Activated naive CD4-positive, alpha-beta T cell treated with anti-CD3 and anti-CD28 coated beads for 36 hours (primary cell): ENCODE measurements at regions not wholly inside any gene's neighbourhood (a gene's known extent, or its start where the extent isn't known, plus 50 kb on each side); places are given as distances from the start of the nearest gene placed in this dataset.

Experiments
- CTCF ChIA-PET: fragments of 350-600 bp; sonication (Branson Sonifier 250); formaldehyde crosslinking; loops from one replicate; lab custom pipeline; 2021; ENCODE audit warnings: antibody characterized with exemption; lab: Charles Lee
- DNase-seq: peaks from one replicate; pipeline ENCODE4 v3.0.0-alpha.2; 2020
- H3K27ac Mint-ChIP-seq: one replicate; pipeline ENCODE4 v1.8.0; 2021; ENCODE audit warnings: mild to moderate bottlenecking, mixed read lengths
- H3K27me3 Mint-ChIP-seq: one replicate; pipeline ENCODE4 v1.8.0; 2021; ENCODE audit warnings: low read depth, mixed read lengths
- H3K36me3 Mint-ChIP-seq: one replicate; pipeline ENCODE4 v1.8.0; 2021; ENCODE audit warnings: low read depth, mixed read lengths
- H3K4me1 Mint-ChIP-seq: one replicate; pipeline ENCODE4 v1.8.0; 2021; ENCODE audit warnings: low read depth, mixed read lengths
- H3K4me3 Mint-ChIP-seq: one replicate; pipeline ENCODE4 v1.8.0; 2021; ENCODE audit warnings: mild to moderate bottlenecking, moderate library complexity, mixed read lengths
- H3K9me3 Mint-ChIP-seq: one replicate; pipeline ENCODE4 v1.8.0; 2021; ENCODE audit warnings: mixed read lengths
- intact Hi-C: fragments of 100-400 bp; cut with micrococcal nuclease; formaldehyde crosslinking; loops from one replicate; pipeline ENCODE4 v1.15.1; 2023

DNA sequence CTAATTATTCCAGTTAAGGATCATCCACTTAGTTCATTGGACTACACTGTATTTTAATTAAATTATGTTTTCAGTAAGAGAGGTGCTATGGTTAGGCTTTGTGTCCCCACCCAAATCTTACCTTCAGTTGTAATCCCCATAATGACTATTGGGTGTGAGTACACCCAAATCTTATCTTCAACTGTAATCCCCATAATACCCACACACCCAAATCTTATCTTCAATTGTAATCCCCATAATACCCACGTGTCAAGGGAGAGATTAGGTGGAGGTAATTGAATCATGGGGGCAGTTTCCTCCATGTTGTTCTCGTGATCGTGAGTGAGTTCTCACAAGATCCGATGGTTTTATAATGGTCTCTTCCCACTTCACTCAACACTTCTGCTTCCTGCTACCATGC lies 208.0 kb upstream of the PHACTR1 start:
- intact Hi-C loops = no loop called here
- DNase-seq = no peak
- Mint-ChIP-seq H3K4me1 (no peaks in the 10 kb centered on the region), H3K27me3 (peaks cover 5% of the 10 kb centered on the region), H3K27ac (no peak overlapping the region), H3K36me3 (no peaks in the 10 kb centered on the region), H3K9me3 (no peaks in the 10 kb centered on the region), H3K4me3 (no peak overlapping the region)
- CTCF ChIA-PET = no interaction called here

DNA sequence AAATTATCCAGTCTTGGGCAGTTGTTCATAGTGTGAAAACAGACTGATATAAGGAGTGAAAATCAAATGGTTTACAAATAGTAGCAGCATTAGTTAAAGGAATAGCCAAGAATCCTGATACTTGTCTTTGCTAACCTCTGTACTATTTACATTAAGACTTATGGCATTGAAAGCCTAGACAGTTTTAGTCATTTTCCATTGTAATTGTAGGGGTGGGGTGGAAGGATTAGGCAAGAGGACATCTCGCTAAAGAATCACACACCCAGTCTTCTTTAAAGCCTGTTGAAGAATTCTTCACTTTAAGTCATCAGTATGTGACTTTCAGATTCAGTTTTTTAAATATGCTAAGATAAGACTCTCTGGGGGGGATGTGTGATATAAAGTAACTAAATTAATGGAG lies 207.5 kb upstream of the PHACTR1 start:
- Mint-ChIP-seq H3K4me1 (no peaks in the 10 kb centered on the region), H3K27me3 (peaks cover 5% of the 10 kb centered on the region), H3K4me3 (no peak overlapping the region), H3K27ac (no peak overlapping the region), H3K36me3 (no peaks in the 10 kb centered on the region), H3K9me3 (no peaks in the 10 kb centered on the region)
- CTCF ChIA-PET = no interaction called here
- no peak for DNase-seq
- intact Hi-C loops = no loop called here

DNA sequence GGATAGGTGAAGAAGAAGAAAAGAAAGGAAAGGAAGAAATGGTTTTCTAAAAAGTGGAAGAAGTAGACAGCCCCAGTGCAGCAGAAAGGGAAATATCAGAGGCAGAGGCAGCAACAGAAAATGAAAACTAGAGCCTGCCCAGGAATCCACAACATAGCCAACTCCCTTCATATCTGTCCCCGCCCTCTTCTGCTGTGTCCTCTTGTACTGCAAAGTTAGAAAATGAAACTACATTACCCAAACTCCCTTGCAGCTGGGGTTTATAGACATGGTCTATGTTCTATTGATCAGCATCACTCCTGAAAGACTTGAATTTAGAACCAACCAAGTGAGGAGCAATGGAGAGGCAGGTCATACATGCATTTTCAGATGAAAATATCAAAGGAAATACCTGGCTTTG lies 200.5 kb upstream of the PHACTR1 start:
- Mint-ChIP-seq H3K27ac (no peak overlapping the region), H3K36me3 (no peaks in the 10 kb centered on the region)
- CTCF ChIA-PET = no interaction called here

DNA sequence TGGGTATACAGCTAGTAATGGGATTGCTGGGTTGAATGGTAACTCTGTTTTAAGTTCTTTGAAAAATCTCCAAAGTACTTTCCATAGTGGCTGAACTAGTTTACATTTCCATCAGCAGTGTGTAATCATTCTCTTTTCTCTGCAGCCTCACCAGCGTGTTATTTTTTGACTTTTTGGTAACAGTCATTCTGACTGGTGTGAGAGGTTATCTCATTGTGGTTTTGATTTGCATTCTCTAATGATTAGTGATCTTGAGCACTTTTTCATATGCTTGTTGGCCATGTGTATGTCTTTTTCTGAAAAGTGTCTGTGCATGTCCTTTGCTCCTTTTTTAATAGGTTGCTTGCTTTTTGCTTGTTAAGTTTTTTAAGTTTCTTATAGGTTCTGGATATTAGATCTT lies 194.2 kb upstream of the PHACTR1 start:
- H3K9me3 Mint-ChIP-seq = no peaks in the 10 kb centered on the region
- peaks cover 15% of the 10 kb centered on the region for H3K27me3 Mint-ChIP-seq
- no peak overlapping the region for H3K4me3 Mint-ChIP-seq
- no peak for DNase-seq
- intact Hi-C loops = no loop called here
- H3K27ac Mint-ChIP-seq = no peak overlapping the region
- CTCF ChIA-PET = no interaction called here
- no peaks in the 10 kb centered on the region for H3K4me1 Mint-ChIP-seq
- no peaks in the 10 kb centered on the region for H3K36me3 Mint-ChIP-seq

More for the DNA sequence above, 200.5 kb upstream of the PHACTR1 start:
- H3K4me3 Mint-ChIP-seq = no peak overlapping the region
- DNase-seq = no peak
- no peaks in the 10 kb centered on the region for H3K4me1 Mint-ChIP-seq
- peaks cover 1% of the 10 kb centered on the region for H3K27me3 Mint-ChIP-seq
- no peaks in the 10 kb centered on the region for H3K9me3 Mint-ChIP-seq
- intact Hi-C loops = no loop called here

DNA sequence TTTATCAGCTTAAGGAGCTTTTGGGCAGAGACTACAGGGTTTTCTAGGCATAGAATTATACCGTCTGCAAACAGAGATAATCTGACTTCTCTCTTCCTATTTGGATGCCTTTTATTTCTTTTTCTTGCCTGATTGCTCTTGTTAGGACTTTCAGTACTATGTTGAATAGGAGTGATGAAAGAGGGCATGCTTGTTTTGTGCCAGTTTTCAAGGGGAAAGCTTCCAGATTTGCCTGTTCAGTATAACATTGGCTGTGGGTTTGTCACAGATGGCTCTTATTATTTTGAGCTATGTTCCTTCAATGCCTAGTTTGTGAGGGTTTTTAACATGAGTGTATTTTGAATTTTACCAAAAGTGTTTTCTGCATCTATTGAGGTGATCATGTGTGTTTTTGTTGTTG lies 192.8 kb upstream of the PHACTR1 start:
- H3K4me3 Mint-ChIP-seq = no peak overlapping the region
- intact Hi-C loops = no loop called here
- no peak overlapping the region for H3K27ac Mint-ChIP-seq
- DNase-seq = no peak
- H3K36me3 Mint-ChIP-seq = no peaks in the 10 kb centered on the region
- no peaks in the 10 kb centered on the region for H3K9me3 Mint-ChIP-seq
- CTCF ChIA-PET = no interaction called here
- H3K27me3 Mint-ChIP-seq = peaks cover 15% of the 10 kb centered on the region
- no peaks in the 10 kb centered on the region for H3K4me1 Mint-ChIP-seq

DNA sequence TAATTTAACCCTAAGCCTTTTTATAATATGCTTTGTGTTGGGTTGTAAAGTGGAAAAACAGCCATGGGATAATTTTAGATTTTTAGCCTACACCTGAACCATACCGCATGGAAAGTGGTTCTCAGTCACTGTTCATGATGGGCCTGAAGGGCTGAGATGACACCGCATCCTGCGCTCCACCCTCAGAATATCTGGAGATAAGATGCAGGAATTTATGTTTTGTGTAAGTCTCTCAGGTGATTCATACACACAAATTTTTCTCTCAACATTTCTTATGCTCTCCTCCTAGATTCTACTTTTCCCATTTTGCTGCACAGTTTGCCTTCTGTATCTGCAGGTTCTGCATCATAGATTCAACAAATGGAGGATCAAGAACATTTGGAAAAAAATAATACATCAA lies 191.3 kb upstream of the PHACTR1 start:
- Mint-ChIP-seq H3K9me3 (no peaks in the 10 kb centered on the region), H3K4me1 (no peaks in the 10 kb centered on the region), H3K27ac (no peak overlapping the region), H3K36me3 (no peaks in the 10 kb centered on the region), H3K27me3 (peaks cover 15% of the 10 kb centered on the region), H3K4me3 (no peak overlapping the region)
- intact Hi-C loops = no loop called here
- CTCF ChIA-PET = no interaction called here
- no peak for DNase-seq

DNA sequence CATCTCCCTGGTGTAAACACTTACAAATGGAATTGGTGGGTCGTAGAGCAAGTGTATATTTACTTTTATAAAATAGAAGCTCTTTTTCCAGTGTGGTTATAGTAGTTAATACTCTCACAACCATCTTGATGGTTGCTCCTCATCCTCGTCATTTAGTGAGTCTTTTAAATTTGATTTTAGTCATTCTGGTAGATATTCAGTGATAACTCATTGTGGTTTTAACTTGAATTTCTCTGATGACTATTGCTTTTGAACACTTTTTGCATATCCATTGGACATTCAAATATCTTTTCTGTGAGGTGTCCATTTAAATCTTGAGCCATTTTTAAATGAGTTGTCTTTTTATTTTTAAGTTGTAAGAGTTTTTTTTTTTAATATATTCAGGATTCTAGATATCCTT lies 189.2 kb upstream of the PHACTR1 start:
- H3K27ac Mint-ChIP-seq = no peak overlapping the region
- H3K4me1 Mint-ChIP-seq = no peaks in the 10 kb centered on the region
- H3K36me3 Mint-ChIP-seq = no peaks in the 10 kb centered on the region
- no peak overlapping the region for H3K4me3 Mint-ChIP-seq
- intact Hi-C loops = no loop called here
- no peaks in the 10 kb centered on the region for H3K9me3 Mint-ChIP-seq
- CTCF ChIA-PET = no interaction called here
- H3K27me3 Mint-ChIP-seq = peaks cover 13% of the 10 kb centered on the region
- no peak for DNase-seq

DNA sequence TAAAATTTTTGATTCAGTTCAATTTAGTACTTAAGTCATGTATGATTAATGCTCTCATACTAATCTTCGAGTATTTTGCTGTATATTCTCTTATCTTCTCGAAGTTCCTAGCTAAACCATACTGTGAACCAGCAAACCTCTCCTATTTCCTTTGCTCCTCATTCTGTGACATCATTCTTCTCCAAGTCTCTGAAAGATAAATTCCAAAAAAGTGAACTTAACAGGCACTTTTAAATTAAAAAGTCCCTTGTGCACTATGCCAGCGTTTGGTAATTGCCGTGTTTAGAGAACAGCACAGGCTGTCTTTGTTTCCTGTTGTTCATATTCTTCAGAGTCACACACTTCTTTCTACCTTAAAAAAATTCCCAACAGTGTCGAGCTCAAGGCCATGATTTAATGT lies 188.4 kb upstream of the PHACTR1 start:
- CTCF ChIA-PET = no interaction called here
- no peak for DNase-seq
- Mint-ChIP-seq H3K9me3 (no peaks in the 10 kb centered on the region), H3K4me3 (no peak overlapping the region), H3K27me3 (peaks cover 13% of the 10 kb centered on the region), H3K36me3 (no peaks in the 10 kb centered on the region), H3K4me1 (no peaks in the 10 kb centered on the region), H3K27ac (no peak overlapping the region)
- intact Hi-C loops = no loop called here

DNA sequence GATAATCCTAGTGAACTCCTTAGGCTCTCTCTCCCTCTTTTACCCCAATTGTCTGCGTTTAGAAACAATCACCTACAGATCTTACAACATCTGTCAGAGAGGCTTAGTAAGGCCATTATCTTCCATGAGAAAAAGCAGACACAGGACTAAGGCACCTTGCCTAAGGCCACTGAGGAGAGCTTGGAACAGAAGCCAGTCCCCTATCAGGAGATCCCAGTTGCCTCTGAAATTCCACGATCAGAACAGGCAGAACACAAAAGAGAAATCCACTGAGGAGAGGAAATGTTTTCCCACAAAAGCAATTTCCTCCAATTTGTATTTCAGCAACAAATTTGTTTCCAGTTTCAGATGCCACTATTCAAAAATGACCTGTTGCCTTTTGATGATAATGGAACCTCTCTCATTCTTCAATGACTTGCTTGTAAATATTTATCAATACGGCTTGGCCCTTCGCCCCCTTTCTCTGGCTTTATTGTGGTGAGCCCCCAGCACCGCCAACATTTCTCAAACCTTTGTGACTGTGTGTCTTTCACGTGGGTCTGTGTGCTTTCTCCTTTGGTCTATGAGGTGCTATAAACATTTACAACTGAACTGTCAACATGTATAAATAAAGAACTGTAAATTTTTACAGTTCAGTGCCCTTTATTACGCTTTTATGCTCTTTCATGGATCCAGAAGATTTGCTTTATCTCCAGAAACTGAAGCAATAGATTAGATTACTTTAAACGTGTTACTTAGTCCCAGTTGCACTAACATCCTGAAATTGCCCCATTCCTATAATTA lies 187.8 kb upstream of the PHACTR1 start:
- CTCF ChIA-PET = no interaction called here
- no peak for DNase-seq
- peaks cover 11% of the 10 kb centered on the region for H3K27me3 Mint-ChIP-seq
- no peak overlapping the region for H3K27ac Mint-ChIP-seq
- no peaks in the 10 kb centered on the region for H3K36me3 Mint-ChIP-seq
- intact Hi-C loops = no loop called here
- H3K4me3 Mint-ChIP-seq = no peak overlapping the region
- H3K4me1 Mint-ChIP-seq = no peaks in the 10 kb centered on the region
- H3K9me3 Mint-ChIP-seq = no peaks in the 10 kb centered on the region

DNA sequence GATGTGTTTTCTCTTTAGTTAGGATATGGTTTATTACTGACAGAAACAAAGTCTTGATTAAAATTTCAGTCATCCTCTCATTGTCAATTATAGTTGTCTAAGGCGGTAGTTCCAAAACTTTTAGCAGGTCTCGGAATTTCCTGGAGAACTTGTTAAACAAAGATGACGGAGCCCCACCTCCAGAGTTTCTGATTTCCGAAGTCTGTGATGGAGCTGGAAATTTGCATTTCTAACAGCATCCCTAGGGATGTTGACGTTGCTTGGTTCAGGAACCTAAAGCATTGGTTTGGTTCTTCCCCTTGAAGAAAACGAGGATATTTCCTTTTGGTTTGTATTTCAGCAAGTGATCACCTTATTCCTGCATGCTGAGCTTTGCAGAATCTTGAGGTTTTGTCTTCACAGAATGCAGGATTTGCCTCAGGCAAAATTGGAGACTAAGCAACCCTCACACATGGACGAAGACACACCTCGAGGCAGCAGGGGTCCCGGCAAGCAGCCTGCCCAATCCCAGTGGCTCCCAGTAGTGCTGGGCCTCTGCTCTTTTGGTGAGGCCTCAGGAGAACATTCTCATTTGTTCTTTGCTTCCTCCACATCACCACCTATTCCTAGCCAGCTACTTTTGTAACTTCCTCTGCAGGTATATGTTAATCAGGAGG lies 187.1 kb upstream of the PHACTR1 start:
- no peaks in the 10 kb centered on the region for H3K9me3 Mint-ChIP-seq
- DNase-seq = no peak
- CTCF ChIA-PET = no interaction called here
- intact Hi-C loops = no loop called here
- H3K36me3 Mint-ChIP-seq = no peaks in the 10 kb centered on the region
- peaks cover 4% of the 10 kb centered on the region for H3K27me3 Mint-ChIP-seq
- no peaks in the 10 kb centered on the region for H3K4me1 Mint-ChIP-seq
- no peak overlapping the region for H3K27ac Mint-ChIP-seq
- H3K4me3 Mint-ChIP-seq = no peak overlapping the region

DNA sequence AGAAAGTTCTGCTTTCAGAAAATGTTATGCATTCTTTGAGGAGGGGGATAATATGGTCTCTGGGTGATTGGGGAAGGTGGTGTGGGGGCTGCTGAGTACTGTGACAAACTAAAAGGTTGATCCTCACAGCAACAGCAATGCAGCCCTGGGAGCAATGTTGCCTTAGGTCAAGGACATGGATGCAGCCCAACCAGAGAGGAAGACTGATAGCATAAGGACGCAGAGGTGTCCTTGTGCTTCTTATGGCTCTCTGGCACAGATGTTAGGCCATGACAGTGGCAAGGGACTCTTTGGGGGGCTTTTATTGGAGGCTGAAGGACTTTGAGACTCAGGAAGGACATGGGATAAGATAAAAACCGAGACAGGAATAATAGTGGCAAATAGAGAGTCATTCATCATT lies 186.2 kb upstream of the PHACTR1 start:
- DNase-seq = no peak
- Mint-ChIP-seq H3K27me3 (peaks cover 2% of the 10 kb centered on the region), H3K36me3 (no peaks in the 10 kb centered on the region), H3K4me3 (no peak overlapping the region), H3K9me3 (no peaks in the 10 kb centered on the region), H3K4me1 (no peaks in the 10 kb centered on the region), H3K27ac (no peak overlapping the region)
- intact Hi-C loops = no loop called here
- CTCF ChIA-PET = no interaction called here

DNA sequence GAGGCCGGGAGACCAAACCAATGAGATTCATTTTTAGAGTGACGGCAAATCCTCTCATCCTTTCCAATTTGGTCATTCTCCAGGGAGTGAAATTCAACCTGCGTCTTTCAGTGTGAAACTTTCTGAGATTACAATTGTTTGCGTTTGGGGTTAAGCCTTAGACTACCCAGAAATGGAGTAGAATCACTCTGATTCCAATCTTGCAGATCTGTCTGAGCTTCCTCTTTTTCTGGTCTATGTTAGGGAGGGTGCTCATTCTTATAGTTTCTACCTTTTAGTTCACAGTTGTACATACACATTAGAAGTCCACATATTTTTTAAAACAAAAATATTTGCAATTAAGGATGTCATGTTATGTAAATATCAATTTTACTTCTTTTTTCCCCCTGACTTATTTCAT lies 183.0 kb upstream of the PHACTR1 start:
- CTCF ChIA-PET = no interaction called here
- H3K27ac Mint-ChIP-seq = no peak overlapping the region
- no peaks in the 10 kb centered on the region for H3K36me3 Mint-ChIP-seq
- H3K9me3 Mint-ChIP-seq = no peaks in the 10 kb centered on the region
- intact Hi-C loops = no loop called here
- no peaks in the 10 kb centered on the region for H3K4me1 Mint-ChIP-seq
- DNase-seq = no peak
- H3K27me3 Mint-ChIP-seq = peaks cover 6% of the 10 kb centered on the region
- H3K4me3 Mint-ChIP-seq = no peak overlapping the region

DNA sequence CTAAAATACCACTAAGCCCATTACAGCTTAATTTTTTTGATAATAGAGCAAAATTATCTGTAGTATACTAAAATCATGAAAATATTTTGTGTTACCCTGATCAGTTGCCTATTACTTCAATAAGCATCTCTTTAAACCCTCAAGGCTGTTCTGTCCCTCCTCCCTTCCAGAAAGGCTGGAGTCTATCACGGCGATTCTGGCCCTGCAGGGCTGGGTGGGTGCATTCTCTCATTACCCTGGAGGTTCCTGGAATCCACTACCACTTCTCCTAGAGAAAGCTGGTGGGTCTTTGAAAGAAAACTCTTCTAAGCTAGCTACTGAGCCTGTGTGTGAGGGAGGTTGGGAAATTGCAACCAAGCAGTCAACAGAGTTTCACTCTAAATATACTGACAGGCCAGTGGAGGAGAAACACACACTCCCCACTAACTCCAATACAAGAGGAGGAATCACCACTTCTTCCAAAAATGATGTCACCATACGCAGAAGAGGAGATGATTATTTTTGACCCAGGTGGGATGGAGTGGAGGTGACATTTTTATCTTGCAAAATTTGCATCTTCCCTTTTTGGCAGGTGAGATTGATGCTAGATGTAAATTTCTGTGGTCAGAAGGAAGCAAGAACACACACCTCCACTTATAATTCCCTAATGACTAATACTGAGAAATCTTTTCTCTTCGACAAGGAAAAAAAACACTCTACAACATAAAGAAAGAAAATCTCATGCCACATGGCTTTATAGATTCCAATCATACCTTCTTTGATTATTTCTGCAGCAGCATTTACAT lies 182.3 kb upstream of the PHACTR1 start:
- Mint-ChIP-seq H3K36me3 (no peaks in the 10 kb centered on the region), H3K9me3 (no peaks in the 10 kb centered on the region), H3K27me3 (peaks cover 6% of the 10 kb centered on the region), H3K27ac (no peak overlapping the region), H3K4me1 (no peaks in the 10 kb centered on the region), H3K4me3 (no peak overlapping the region)
- intact Hi-C loops = no loop called here
- no peak for DNase-seq
- CTCF ChIA-PET = no interaction called here
